Neural cell (in vitro differentiated cells): ENCODE measurements at regions not wholly inside any gene's neighbourhood (a gene's known extent, or its start where the extent isn't known, plus 50 kb on each side); places are given as distances from the start of the nearest gene placed in this dataset.
A peak's percentile ranks its signal among the peaks of the same experiment; 100 is the strongest.

Experiments
- H2AFZ ChIP-seq: fragments of 200-600, 300-800 bp; sonication (generic), shearing (Covaris generic); 2 replicates; pipeline ENCODE4 v1.6.0; 2014; ENCODE audit warnings: low read depth, mild to moderate bottlenecking, antibody characterized with exemption, low read length, moderate library complexity
- H3F3A ChIP-seq: fragments of 200-600 bp; shearing (Covaris generic); 2 replicates; pipeline ENCODE4 v1.6.1; 2016; ENCODE audit warnings: mild to moderate bottlenecking, moderate library complexity, mixed read lengths, antibody characterized with exemption, low read length; ENCODE audit not compliant: insufficient read depth, poor library complexity, severe bottlenecking
- H3K27ac ChIP-seq: fragments of 200-600, 300-800 bp; sonication (generic), shearing (Covaris generic); 2 replicates; pipeline ENCODE4 v1.5.1; 2014; ENCODE audit warnings: mild to moderate bottlenecking, low read length, moderate library complexity
- H3K27me3 ChIP-seq: fragments of 300-800, 200-600 bp; sonication (generic), shearing (Covaris generic); 2 replicates; pipeline ENCODE4 v1.6.0; 2014; ENCODE audit warnings: mild to moderate bottlenecking, low read depth, low read length, moderate library complexity; ENCODE audit not compliant: insufficient read depth
- H3K36me3 ChIP-seq: fragments of 300-800, 200-600 bp; sonication (generic), shearing (Covaris generic); 2 replicates; pipeline ENCODE4 v1.5.1; 2014; ENCODE audit warnings: mild to moderate bottlenecking, antibody characterized with exemption, low read length, moderate library complexity; ENCODE audit not compliant: insufficient read depth
- H3K4me2 ChIP-seq: fragments of 300-800, 200-600 bp; sonication (generic), shearing (Covaris generic); 2 replicates; pipeline ENCODE4 v1.6.0; 2014; ENCODE audit warnings: mild to moderate bottlenecking, low read length
- H3K4me3 ChIP-seq: fragments of 300-800, 200-600 bp; sonication (generic), shearing (Covaris generic); 2 replicates; pipeline ENCODE4 v1.5.1; 2014; ENCODE audit warnings: mild to moderate bottlenecking, low read length, moderate library complexity
- H3K79me2 ChIP-seq: fragments of 200-600 bp; shearing (Covaris generic); replicated peaks from 2 replicates; pipeline ENCODE4 v1.6.0; 2014; ENCODE audit warnings: mild to moderate bottlenecking, low read length, moderate library complexity; ENCODE audit not compliant: insufficient read depth
- H3K9ac ChIP-seq: fragments of 300-800, 200-600 bp; sonication (generic), shearing (Covaris generic); 2 replicates; pipeline ENCODE4 v1.6.1; 2016; ENCODE audit warnings: mild to moderate bottlenecking, low read length, mixed read lengths
- H3K9me2 ChIP-seq: fragments of 200-600 bp; shearing (Covaris generic); 2 replicates; pipeline ENCODE4 v1.6.1; 2016; ENCODE audit warnings: mild to moderate bottlenecking, low read length, mixed read lengths; ENCODE audit not compliant: insufficient read depth
- H3K9me3 ChIP-seq: fragments of 200-600, 300-800 bp; sonication (generic), shearing (Covaris generic); 2 replicates; pipeline ENCODE4 v1.6.1; 2016; ENCODE audit warnings: mild to moderate bottlenecking, mixed run types, low read length, moderate library complexity, mixed read lengths
- H4K20me1 ChIP-seq: fragments of 200-600 bp; shearing (Covaris generic); 2 replicates; pipeline ENCODE4 v1.6.1; 2016; ENCODE audit warnings: mild to moderate bottlenecking, mixed run types; ENCODE audit not compliant: insufficient read depth
- CTCF ChIP-seq: fragments of 450-650 bp; IDR thresholded peaks from 2 replicates; pipeline ENCODE4 v1.5.1; 2014; ENCODE audit warnings: antibody characterized with exemption, mild to moderate bottlenecking, moderate library complexity; ENCODE audit not compliant: poor library complexity, severe bottlenecking
- EP300 ChIP-seq: fragments of 450-650 bp; conservative IDR thresholded peaks from 2 replicates; pipeline ENCODE4 v1.6.1; 2014; ENCODE audit warnings: antibody characterized with exemption, mild to moderate bottlenecking, moderate library complexity; ENCODE audit not compliant: poor library complexity, severe bottlenecking
- EZH2 ChIP-seq: fragments of 200-600, 300-800 bp; shearing (Covaris generic), sonication (generic); IDR thresholded peaks from 2 replicates; pipeline ENCODE4 v1.6.1; 2014; ENCODE audit warnings: antibody characterized with exemption, low read length, borderline replicate concordance, mild to moderate bottlenecking; ENCODE audit not compliant: insufficient read depth, poor library complexity, severe bottlenecking
- MXI1 ChIP-seq: fragments of 450-650 bp; conservative IDR thresholded peaks from 2 replicates; pipeline ENCODE4 v1.6.1; 2014; ENCODE audit warnings: antibody characterized with exemption, mild to moderate bottlenecking; ENCODE audit not compliant: poor library complexity, severe bottlenecking
- POLR2AphosphoS5 ChIP-seq: IDR thresholded peaks from 2 replicates; pipeline ENCODE4 v1.6.1; 2012
- RAD21 ChIP-seq: fragments of 450-650 bp; conservative IDR thresholded peaks from 2 replicates; pipeline ENCODE4 v1.6.1; 2014; ENCODE audit warnings: antibody characterized with exemption, mild to moderate bottlenecking, moderate library complexity
- REST ChIP-seq: IDR thresholded peaks from 2 replicates; pipeline ENCODE4 v1.6.1; 2012; ENCODE audit warnings: borderline replicate concordance
- SMC3 ChIP-seq: fragments of 450-650 bp; conservative IDR thresholded peaks from 2 replicates; pipeline ENCODE4 v1.6.1; 2014; ENCODE audit warnings: antibody characterized with exemption, mild to moderate bottlenecking, moderate library complexity; ENCODE audit not compliant: poor library complexity
- TAF1 ChIP-seq: IDR thresholded peaks from 2 replicates; pipeline ENCODE4 v1.6.1; 2012; ENCODE audit warnings: low read depth

GRCh38 chr4:135365065-135365464 is 1163.5 kb upstream of the PABPC4L start:
- H3K36me3 ChIP-seq, result no peaks in the 10 kb centered on the region
- no peak overlapping the region for H2AFZ ChIP-seq
- no peaks in the 10 kb centered on the region for H3K27me3 ChIP-seq
- no peak for TF ChIP-seq SMC3
- no peak for TF ChIP-seq RAD21
- TF ChIP-seq TAF1, result no peak
- TF ChIP-seq EP300, result no peak
- no peak for TF ChIP-seq EZH2
- no peak for TF ChIP-seq POLR2AphosphoS5
- TF ChIP-seq MXI1, result no peak
- TF ChIP-seq CTCF, result no peak
- no peak for TF ChIP-seq REST
- no peak overlapping the region for H3K9ac ChIP-seq
- no peak overlapping the region for H3K4me3 ChIP-seq
- H3K27ac ChIP-seq, result no peak overlapping the region
- H4K20me1 ChIP-seq, result no peaks in the 10 kb centered on the region
- H3K9me2 ChIP-seq, result no peaks in the 10 kb centered on the region
- no peaks in the 10 kb centered on the region for H3F3A ChIP-seq
- no peak overlapping the region for H3K4me2 ChIP-seq
- H3K79me2 ChIP-seq, result no peaks in the 10 kb centered on the region
- H3K9me3 ChIP-seq, result no peaks in the 10 kb centered on the region

GRCh38 chr4:135359128-135359527 is 1157.5 kb upstream of the PABPC4L start:
- H4K20me1 ChIP-seq, result no peaks in the 10 kb centered on the region
- H3K9me2 ChIP-seq, result no peaks in the 10 kb centered on the region
- TF ChIP-seq RAD21 (no peak), REST (no peak), EZH2 (no peak), MXI1 (no peak), SMC3 (no peak), POLR2AphosphoS5 (no peak), CTCF (no peak), TAF1 (no peak), EP300 (no peak)
- no peak overlapping the region for H3K4me3 ChIP-seq
- no peaks in the 10 kb centered on the region for H3K79me2 ChIP-seq
- no peaks in the 10 kb centered on the region for H3F3A ChIP-seq
- peak overlapping the region; percentile 52 for H3K27ac ChIP-seq
- no peak overlapping the region for H3K4me2 ChIP-seq
- no peaks in the 10 kb centered on the region for H3K27me3 ChIP-seq
- H3K9me3 ChIP-seq, result no peaks in the 10 kb centered on the region
- H3K9ac ChIP-seq, result no peak overlapping the region
- no peaks in the 10 kb centered on the region for H3K36me3 ChIP-seq
- no peak overlapping the region for H2AFZ ChIP-seq
